ENCODE measurements at regions not wholly inside any gene's neighbourhood (a gene's known extent, or its start where the extent isn't known, plus 50 kb on each side); places are given as distances from the start of the nearest gene placed in this dataset.
"Not testable (repeated sequence)": the region's sequence is repeated elsewhere in the genome, so short reads cannot be mapped to it uniquely, and the experiment has no call there.

DNA sequence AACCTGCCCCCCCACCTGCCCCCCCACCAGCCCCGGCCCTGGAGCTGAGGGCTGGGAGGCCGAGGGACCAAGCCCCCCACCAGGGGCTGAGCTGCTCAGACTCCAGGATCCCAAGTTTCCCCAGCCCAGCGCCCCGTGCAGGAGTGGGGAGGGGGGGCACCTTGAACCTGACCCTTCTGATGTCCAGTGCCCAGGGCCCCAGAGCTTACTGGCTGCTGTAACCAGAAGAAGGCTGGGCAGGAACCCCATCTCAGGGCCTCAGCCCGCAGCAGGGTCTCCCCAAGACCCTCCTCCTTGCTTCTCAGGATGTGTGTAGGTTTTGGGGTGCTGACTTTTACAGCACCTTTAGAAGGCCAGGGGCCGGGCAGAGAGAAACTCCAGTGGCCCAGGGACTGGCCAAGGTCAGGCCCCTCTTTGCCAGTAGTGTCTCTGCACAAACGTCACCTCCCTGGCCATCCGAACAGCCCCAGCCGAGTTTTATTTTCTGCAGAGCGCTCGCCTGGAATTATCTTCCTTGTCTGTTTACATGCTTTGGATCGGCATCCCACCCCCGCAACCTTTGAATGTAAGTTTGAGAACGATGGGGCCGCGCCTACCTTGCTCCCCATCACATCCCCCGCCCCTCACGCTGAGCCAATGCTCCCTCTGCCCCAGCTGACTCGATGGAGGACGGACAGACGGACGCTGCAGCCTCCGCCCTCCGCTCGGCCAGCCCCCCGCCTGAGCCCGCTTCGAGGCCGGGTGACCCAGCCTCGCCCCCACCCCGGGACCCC lies 70.1 kb upstream of the CASZ1 start:
- in situ Hi-C loops (cut with HindIII; ENCODE audit: low sequenced_read_pairs), result no loop called here
- DNase-seq (ENCODE audit: low spot score), result peak; percentile 25

- peak; percentile 44 for DNase-seq (ENCODE audit: low spot score)
- in situ Hi-C loops (cut with HindIII; ENCODE audit: low sequenced_read_pairs), result no loop called here
Observed at GRCh38 chr1:10867138-10867721, 70.8 kb upstream of the CASZ1 start.

- in situ Hi-C loops (cut with HindIII; ENCODE audit: low sequenced_read_pairs), result no loop called here
- DNase-seq (ENCODE audit: low spot score), result peak; percentile 31
Observed at GRCh38 chr1:10867914-10868598, 71.6 kb upstream of the CASZ1 start.

GRCh38 chr1:10868599-10868965 lies 72.1 kb upstream of the CASZ1 start:
- in situ Hi-C loops (cut with HindIII; ENCODE audit: low sequenced_read_pairs), result no loop called here
- DNase-seq (ENCODE audit: low spot score), result no peak

- DNase-seq (ENCODE audit: low spot score), result no peak
- in situ Hi-C loops (cut with HindIII; ENCODE audit: low sequenced_read_pairs), result no loop called here
Observed at GRCh38 chr1:10869933-10870332, 73.5 kb upstream of the CASZ1 start.

- DNase-seq (ENCODE audit: low spot score), result no peak
- in situ Hi-C loops (cut with HindIII; ENCODE audit: low sequenced_read_pairs), result no loop called here
Observed at GRCh38 chr1:10870493-10871096, 74.1 kb upstream of the CASZ1 start.

DNA sequence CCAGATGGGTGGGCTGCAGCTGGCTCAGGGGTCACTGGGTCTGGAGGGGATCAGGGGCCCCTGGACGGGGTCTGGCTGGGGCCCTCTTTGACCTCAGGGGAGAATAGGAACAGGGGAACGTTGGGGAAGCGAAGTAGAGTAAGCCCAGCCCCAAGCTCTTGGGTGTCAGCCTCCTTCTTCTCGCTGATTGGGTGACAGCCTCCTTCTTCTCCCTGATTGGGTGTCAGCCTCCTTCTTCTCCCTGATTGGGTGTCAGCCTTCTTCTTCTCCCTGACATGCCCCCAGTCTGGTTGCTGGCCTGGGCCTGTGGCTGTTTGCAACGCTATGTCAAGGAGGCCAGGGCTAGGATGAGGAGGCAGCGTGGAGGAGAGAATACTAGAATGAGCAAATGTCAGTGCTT lies 76.7 kb upstream of the CASZ1 start:
- no peak for DNase-seq (ENCODE audit: low spot score)
- in situ Hi-C loops (cut with HindIII; ENCODE audit: low sequenced_read_pairs), result no loop called here

DNA sequence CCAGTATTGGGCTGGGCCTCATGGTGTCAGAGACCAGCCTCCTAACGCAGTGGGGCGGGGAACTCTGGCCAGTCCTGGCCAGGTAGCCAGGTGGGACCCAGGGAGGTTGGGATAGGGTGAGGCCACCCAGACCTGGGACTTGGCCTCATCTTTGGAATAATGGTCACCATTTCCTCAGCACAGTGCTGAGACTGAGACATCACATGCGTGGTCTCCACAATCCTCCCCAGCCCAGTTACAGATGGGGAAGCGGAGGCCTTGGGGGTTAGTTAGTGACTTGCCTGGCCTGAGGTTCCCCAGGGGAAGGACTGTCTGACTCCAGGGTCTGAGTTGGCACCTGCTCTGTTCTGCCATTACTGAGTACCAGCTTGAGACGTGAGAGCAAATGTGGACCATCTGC lies 77.9 kb upstream of the CASZ1 start:
- DNase-seq (ENCODE audit: low spot score), result no peak

GRCh38 chr1:10877894-10878293 lies 81.4 kb upstream of the CASZ1 start:
- in situ Hi-C loops (cut with HindIII; ENCODE audit: low sequenced_read_pairs), result no loop called here
- DNase-seq (ENCODE audit: low spot score), result no peak

More for the DNA sequence above, 77.9 kb upstream of the CASZ1 start:
- in situ Hi-C loops (cut with HindIII; ENCODE audit: low sequenced_read_pairs), result no loop called here

- no peak for DNase-seq (ENCODE audit: low spot score)
- in situ Hi-C loops (cut with HindIII; ENCODE audit: low sequenced_read_pairs), result no loop called here
Observed at GRCh38 chr1:10878469-10878868, 82.0 kb upstream of the CASZ1 start.

- in situ Hi-C loops (cut with HindIII; ENCODE audit: low sequenced_read_pairs), result no loop called here
- DNase-seq (ENCODE audit: low spot score), result no peak
Observed at GRCh38 chr1:10880063-10880462, 83.6 kb upstream of the CASZ1 start.

GRCh38 chr1:10881046-10881445 lies 84.6 kb upstream of the CASZ1 start:
- DNase-seq (ENCODE audit: low spot score), result no peak
- in situ Hi-C loops (cut with HindIII; ENCODE audit: low sequenced_read_pairs), result no loop called here

DNA sequence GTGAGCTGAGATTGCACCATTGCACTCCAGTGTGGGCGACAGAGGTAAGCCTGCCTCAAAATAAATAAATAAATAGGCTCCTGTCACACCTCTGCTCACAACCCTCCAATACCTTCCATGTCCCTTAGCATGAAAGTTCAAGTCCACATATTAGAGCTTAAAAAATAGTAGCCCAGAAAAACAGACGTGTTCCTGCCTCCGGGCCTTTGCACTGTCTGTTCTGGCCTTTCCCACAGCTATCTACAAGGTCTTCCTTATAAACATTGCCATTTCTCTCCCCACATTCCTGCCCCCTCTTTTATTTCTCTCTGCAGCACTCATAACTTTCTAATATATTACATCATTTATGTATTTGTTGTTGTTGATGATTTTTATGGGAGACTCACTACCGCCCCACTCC lies 85.6 kb upstream of the CASZ1 start:
- no peak for DNase-seq (ENCODE audit: low spot score)
- in situ Hi-C loops (cut with HindIII; ENCODE audit: low sequenced_read_pairs), result no loop called here

DNA sequence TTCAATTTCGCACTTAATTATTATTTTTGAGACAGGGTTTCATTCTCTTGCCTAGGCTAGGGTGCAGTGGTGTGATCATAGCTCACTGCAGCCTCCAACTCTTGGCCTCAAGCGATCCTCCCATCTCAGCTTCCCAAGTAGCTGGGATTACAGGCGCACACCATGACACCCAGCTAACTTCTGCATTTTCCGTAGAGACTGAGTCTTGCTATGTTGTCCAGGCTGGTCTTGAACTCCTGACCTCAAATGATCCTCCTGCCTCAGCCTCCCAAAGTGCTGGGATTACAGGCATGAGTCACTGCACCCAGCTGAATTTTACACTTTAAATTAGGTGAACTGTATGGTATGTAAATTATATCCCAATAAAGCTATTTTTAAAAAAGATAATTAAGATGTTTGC lies 90.6 kb upstream of the CASZ1 start:
- in situ Hi-C loops (cut with HindIII; ENCODE audit: low sequenced_read_pairs); DNase-seq (ENCODE audit: low spot score): not testable (repeated sequence)

GRCh38 chr1:10888291-10888690 lies 91.8 kb upstream of the CASZ1 start:
- in situ Hi-C loops (cut with HindIII; ENCODE audit: low sequenced_read_pairs), result no loop called here
- no peak for DNase-seq (ENCODE audit: low spot score)

DNA sequence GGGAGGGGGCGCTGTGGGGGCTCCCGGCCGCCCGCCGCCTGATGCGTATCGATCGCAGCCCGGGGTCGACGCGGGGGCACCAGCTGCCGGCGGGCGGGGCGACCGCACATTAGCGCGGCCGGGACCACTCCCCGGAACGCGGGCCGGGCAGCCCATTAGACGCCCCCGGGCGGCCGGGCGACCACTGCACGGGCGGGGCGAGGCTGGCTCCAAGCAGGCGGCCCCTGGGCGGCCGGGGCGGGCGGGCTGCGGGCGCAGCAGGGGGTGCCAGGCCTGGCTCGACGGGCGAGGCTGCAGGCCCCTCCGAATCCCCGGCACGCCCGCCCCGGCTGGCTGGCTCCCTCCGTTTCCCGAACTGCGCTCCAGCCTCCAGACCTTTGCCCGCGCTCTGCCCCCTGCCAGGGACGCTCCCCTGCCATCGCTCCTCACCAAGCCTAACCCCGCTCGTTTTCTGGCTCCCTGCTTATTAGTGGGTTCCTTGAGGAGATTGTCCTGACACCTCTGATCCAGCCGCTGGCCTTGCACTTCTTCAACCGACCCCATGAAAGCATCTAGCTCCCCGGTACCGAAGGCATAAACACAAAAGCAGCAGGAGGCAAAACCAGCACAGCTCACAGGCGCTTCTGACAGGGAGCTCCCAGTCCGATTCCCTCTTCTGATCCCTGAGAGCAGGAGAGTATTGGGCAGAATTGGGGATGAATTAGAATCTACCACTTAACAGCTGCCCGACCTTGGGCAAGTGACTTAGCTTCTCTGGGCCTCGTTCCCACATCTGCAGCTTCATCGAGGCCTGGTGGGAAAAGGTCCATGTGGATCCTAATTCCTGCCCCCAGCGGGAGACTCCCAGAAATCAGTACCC lies 92.6 kb upstream of the CASZ1 start:
- in situ Hi-C loops (cut with HindIII; ENCODE audit: low sequenced_read_pairs), result no loop called here
- DNase-seq (ENCODE audit: low spot score), result no peak

GRCh38 chr1:10889650-10890353 lies 93.4 kb upstream of the CASZ1 start:
- in situ Hi-C loops (cut with HindIII; ENCODE audit: low sequenced_read_pairs), result no loop called here
- no peak for DNase-seq (ENCODE audit: low spot score)

DNA sequence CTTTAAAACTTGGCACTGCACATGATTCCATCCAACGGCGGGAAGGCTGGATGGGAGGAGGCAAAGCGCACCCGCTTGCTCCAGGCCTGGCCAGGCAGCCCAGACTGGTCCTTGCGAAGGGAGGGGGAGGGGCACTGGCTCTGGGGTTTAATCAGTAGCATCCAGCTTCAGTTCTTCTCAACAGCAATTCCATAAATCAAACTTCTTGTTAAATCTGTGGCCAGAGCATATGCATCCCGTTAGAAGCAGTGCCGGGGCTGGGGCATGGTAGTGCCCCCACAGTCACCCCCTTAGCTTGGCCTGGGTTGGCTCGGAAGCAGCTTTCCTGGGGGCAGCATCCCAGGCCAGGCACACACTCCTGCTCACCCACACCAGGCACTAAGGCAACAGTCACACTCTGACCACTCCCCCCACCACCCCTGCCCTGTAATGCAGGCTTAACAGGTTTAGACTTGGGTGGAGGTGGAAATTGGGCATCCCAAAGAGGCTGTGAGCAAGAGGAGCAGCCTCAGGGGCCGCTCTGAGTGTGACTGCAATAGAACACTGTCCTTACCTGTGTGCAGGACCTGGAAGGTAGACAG lies 94.1 kb upstream of the CASZ1 start:
- DNase-seq (ENCODE audit: low spot score), result no peak
- in situ Hi-C loops (cut with HindIII; ENCODE audit: low sequenced_read_pairs), result no loop called here

Measured in G401 (cell line).